ENCODE measurements at regions not wholly inside any gene's neighbourhood (a gene's known extent, or its start where the extent isn't known, plus 50 kb on each side); places are given as distances from the start of the nearest gene placed in this dataset.

GRCh38 chr1:219345953-219346352 is 172.3 kb downstream of the LYPLAL1 start:
- H3K27me3 Mint-ChIP-seq (ENCODE audit: insufficient read depth, low read depth): no peaks in the 10 kb centered on the region
- no peak overlapping the region for H2AFZ ChIP-seq (replicated peaks)
- H3K36me3 ChIP-seq: no peaks in the 10 kb centered on the region
- H3K4me1 ChIP-seq: peaks cover 4% of the 10 kb centered on the region
- no peaks in the 10 kb centered on the region for H3K79me2 ChIP-seq (ENCODE audit: low read depth)
- no peak overlapping the region for H3K9ac ChIP-seq
- no peak for DNase-seq (ENCODE audit: low spot score)
- peaks cover 3% of the 10 kb centered on the region for H3K36me3 Mint-ChIP-seq
- peaks cover 17% of the 10 kb centered on the region for H3K9me3 Mint-ChIP-seq
- H3K9me3 ChIP-seq (ENCODE audit: low read depth): no peaks in the 10 kb centered on the region
- H3F3A ChIP-seq (ENCODE audit: low read depth): no peaks in the 10 kb centered on the region
- no peaks in the 10 kb centered on the region for H3K27me3 ChIP-seq
- H3K4me1 Mint-ChIP-seq: no peaks in the 10 kb centered on the region
- H3K4me2 ChIP-seq: no peak overlapping the region
- H3K4me3 ChIP-seq: no peak overlapping the region
- H3K4me3 Mint-ChIP-seq: no peak overlapping the region
- no peak overlapping the region for H3K27ac Mint-ChIP-seq
- H3K27ac ChIP-seq: no peak overlapping the region
- TF ChIP-seq EZH2 (IDR thresholded peaks at IDR 0.05) (no peak), CTCF (IDR thresholded peaks at IDR 0.05) (no peak), EZH2phosphoT487 (IDR thresholded peaks at IDR 0.05) (no peak)
- no peaks in the 10 kb centered on the region for H4K20me1 ChIP-seq (ENCODE audit: low read depth)

GRCh38 chr1:219342836-219343235 is 169.2 kb downstream of the LYPLAL1 start:
- no peak overlapping the region for H3K4me3 Mint-ChIP-seq
- H3K27me3 Mint-ChIP-seq (ENCODE audit: insufficient read depth, low read depth): no peaks in the 10 kb centered on the region
- H3K27me3 ChIP-seq: no peaks in the 10 kb centered on the region
- H2AFZ ChIP-seq (replicated peaks): no peak overlapping the region
- TF ChIP-seq CTCF (IDR thresholded peaks at IDR 0.05): no peak
- TF ChIP-seq EZH2 (IDR thresholded peaks at IDR 0.05): no peak
- TF ChIP-seq EZH2phosphoT487 (IDR thresholded peaks at IDR 0.05): no peak
- H3K4me1 Mint-ChIP-seq: no peaks in the 10 kb centered on the region
- H3K4me2 ChIP-seq: no peak overlapping the region
- H3K27ac Mint-ChIP-seq: no peak overlapping the region
- H3K27ac ChIP-seq: no peak overlapping the region
- no peaks in the 10 kb centered on the region for H3F3A ChIP-seq (ENCODE audit: low read depth)
- DNase-seq (ENCODE audit: low spot score): no peak
- no peaks in the 10 kb centered on the region for H3K36me3 ChIP-seq
- H3K4me1 ChIP-seq: peaks cover 4% of the 10 kb centered on the region
- no peak overlapping the region for H3K4me3 ChIP-seq
- no peaks in the 10 kb centered on the region for H4K20me1 ChIP-seq (ENCODE audit: low read depth)
- no peak overlapping the region for H3K9ac ChIP-seq
- H3K9me3 Mint-ChIP-seq: peaks cover 17% of the 10 kb centered on the region
- H3K9me3 ChIP-seq (ENCODE audit: low read depth): no peaks in the 10 kb centered on the region
- H3K36me3 Mint-ChIP-seq: peaks cover 3% of the 10 kb centered on the region
- no peaks in the 10 kb centered on the region for H3K79me2 ChIP-seq (ENCODE audit: low read depth)

GRCh38 chr1:219340796-219341195 is 167.1 kb downstream of the LYPLAL1 start:
- Histone ChIP-seq H3K4me2 (no peak overlapping the region), H3K4me3 (no peak overlapping the region), H3K36me3 (no peaks in the 10 kb centered on the region), H3F3A (ENCODE audit: low read depth) (no peaks in the 10 kb centered on the region), H2AFZ (replicated peaks) (no peak overlapping the region), H3K79me2 (ENCODE audit: low read depth) (no peaks in the 10 kb centered on the region), H3K27me3 (no peaks in the 10 kb centered on the region), H4K20me1 (ENCODE audit: low read depth) (no peaks in the 10 kb centered on the region), H3K9me3 (ENCODE audit: low read depth) (no peaks in the 10 kb centered on the region), H3K27ac (no peak overlapping the region), H3K9ac (no peak overlapping the region), H3K4me1 (no peaks in the 10 kb centered on the region)
- no peak overlapping the region for H3K27ac Mint-ChIP-seq
- TF ChIP-seq CTCF (IDR thresholded peaks at IDR 0.05): no peak
- no peak for TF ChIP-seq EZH2 (IDR thresholded peaks at IDR 0.05)
- no peak for TF ChIP-seq EZH2phosphoT487 (IDR thresholded peaks at IDR 0.05)
- H3K4me1 Mint-ChIP-seq: no peaks in the 10 kb centered on the region
- no peak for DNase-seq (ENCODE audit: low spot score)
- peaks cover 6% of the 10 kb centered on the region for H3K9me3 Mint-ChIP-seq
- H3K36me3 Mint-ChIP-seq: no peaks in the 10 kb centered on the region
- H3K27me3 Mint-ChIP-seq (ENCODE audit: insufficient read depth, low read depth): no peaks in the 10 kb centered on the region
- H3K4me3 Mint-ChIP-seq: no peak overlapping the region

Measured in neural progenitor cell (in vitro differentiated cells).